K562 (cell line): ENCODE measurements at regions not wholly inside any gene's neighbourhood (a gene's known extent, or its start where the extent isn't known, plus 50 kb on each side); places are given as distances from the start of the nearest gene placed in this dataset.

Experiments used
- ATAC-seq: fragments of 200-7000 bp; cut with Tn5 transposase; 3 replicates; pipeline ENCODE4 v1.9.1; 2020; ENCODE audit warnings: moderate library complexity
- BruUV-seq: library from RNA; stranded (reverse); fragments of 400-500 nt; replicated peaks from 2 replicates; lab custom pipeline; 2021; lab: Mats Ljungman, UMichigan
- CTCF ChIA-PET: fragments of 300-600 bp; formaldehyde crosslinking; extraction: SDS; loops from one replicate; lab custom pipeline; 2021; ENCODE audit warnings: low intra/inter-chr PET ratio; lab: Yijun Ruan, JAX
- POLR2A ChIA-PET: fragments of 300-600, 350-650 bp; sonication (Branson Sonifier 250); formaldehyde crosslinking; extraction: SDS; loops from one replicate; lab custom pipeline; 2021; ENCODE audit warnings: antibody characterized with exemption, inconsistent platforms; lab: Yijun Ruan, JAX
- DNase-seq, 4 experiments: peaks; one replicate each; pipeline versions ENCODE4 v3.0.0 to v3.0.0-alpha.2; 2011 to 2018; ENCODE audit warnings: low spot score in 3 of 4, mixed read lengths in 3 of 4; ENCODE audit errors: extremely low read depth in 1 of 4
- FAIRE-seq: peaks from 2 replicates; lab custom pipeline; 2011; peaks lifted over from hg19 to GRCh38; lab: Jason Lieb, UNC
- H2AFZ ChIP-seq: 2 replicates; pipeline ENCODE4 v1.6.0; 2011; ENCODE audit warnings: low read depth, low read length, control low read depth, inconsistent platforms
- H3K27ac ChIP-seq: fragments of 200-600 bp; 3 replicates; pipeline ENCODE4 v1.8.0; 2011; ENCODE audit warnings: low read depth, mild to moderate bottlenecking, control low read depth, inconsistent platforms, low read length, moderate library complexity, mixed read lengths; ENCODE audit errors: extremely low read depth
- H3K27me3 ChIP-seq, 2 experiments: fragments of 300-600 bp in 1 of 2; 2 replicates in 1 of 2; 3 replicates in 1 of 2; pipeline versions ENCODE4 v1.6.0 to v1.8.0; 2011; ENCODE audit warnings: inconsistent platforms in 2 of 2, low read length in 2 of 2, mild to moderate bottlenecking in 1 of 2, mixed read lengths in 1 of 2, moderate library complexity in 1 of 2; ENCODE audit not compliant: control insufficient read depth in 2 of 2, insufficient read depth in 2 of 2
- H3K36me3 ChIP-seq: fragments of 300-600 bp; 3 replicates; pipeline ENCODE4 v1.8.0; 2011; ENCODE audit warnings: mild to moderate bottlenecking, low read length, inconsistent platforms; ENCODE audit not compliant: control insufficient read depth, insufficient read depth
- H3K4me1 ChIP-seq, 2 experiments: fragments of 200-600 bp in 1 of 2; replicated peaks in 1 of 2; 2 replicates in 1 of 2; 3 replicates in 1 of 2; pipeline versions ENCODE4 v1.5.1 to v1.8.0; 2011; ENCODE audit warnings: inconsistent platforms in 2 of 2, low read length in 2 of 2, mild to moderate bottlenecking in 1 of 2, mixed read lengths in 1 of 2, moderate library complexity in 1 of 2; ENCODE audit not compliant: control insufficient read depth in 2 of 2, insufficient read depth in 2 of 2
- H3K4me2 ChIP-seq: 2 replicates; pipeline ENCODE4 v1.6.1; 2011; ENCODE audit warnings: low read length, control low read depth, inconsistent platforms, mixed read lengths; ENCODE audit not compliant: insufficient read depth
- H3K4me3 ChIP-seq: fragments of 200-600 bp; sonication (generic), shearing (Covaris generic); 2 replicates; pipeline ENCODE4 v1.5.1; 2016; ENCODE audit warnings: control low read depth, inconsistent platforms
- H3K79me2 ChIP-seq: fragments of 200-600 bp; 3 replicates; pipeline ENCODE4 v1.8.0; 2011; ENCODE audit warnings: low read length, inconsistent platforms; ENCODE audit not compliant: control insufficient read depth, insufficient read depth
- H3K9ac ChIP-seq, 2 experiments: 2 replicates each; pipeline versions ENCODE4 v1.6.0 to v1.6.1; 2011; ENCODE audit warnings: low read depth in 2 of 2, low read length in 2 of 2, control low read depth in 1 of 2, inconsistent platforms in 1 of 2, mild to moderate bottlenecking in 1 of 2, mixed read lengths in 1 of 2; ENCODE audit not compliant: insufficient read depth in 1 of 2
- H3K9me1 ChIP-seq: one replicate; pipeline ENCODE4 v1.6.0; 2011; ENCODE audit warnings: inconsistent platforms, mild to moderate bottlenecking, low read length, moderate library complexity; ENCODE audit not compliant: control insufficient read depth, insufficient read depth
- H3K9me3 ChIP-seq: replicated peaks from 2 replicates; pipeline ENCODE4 v1.5.1; 2011; ENCODE audit warnings: low read depth, low read length, inconsistent platforms; ENCODE audit not compliant: control insufficient read depth, insufficient read depth
- H4K20me1 ChIP-seq: replicated peaks from 2 replicates; pipeline ENCODE4 v1.6.1; 2011; ENCODE audit warnings: low read length, inconsistent platforms, mixed read lengths; ENCODE audit not compliant: control insufficient read depth, insufficient read depth
- HOXB6 ChIP-seq: fragments of 250-450 bp; sonication (Bioruptor Pico); IDR thresholded peaks from 2 replicates; pipeline ENCODE4 v1.5.1; 2022; ENCODE audit warnings: mild to moderate bottlenecking, borderline replicate concordance
- IFI16 ChIP-seq: fragments of 250-450 bp; sonication (Bioruptor Pico); IDR thresholded peaks from 2 replicates; pipeline ENCODE4 v2.1.2; 2022; ENCODE audit warnings: mild to moderate bottlenecking, inconsistent platforms
- KLF16 ChIP-seq: IDR thresholded peaks from 2 replicates; pipeline ENCODE4 v1.6.1; 2016; ENCODE audit warnings: antibody characterized with exemption
- MCM7 ChIP-seq, 2 experiments: fragments of 450-650 bp; IDR thresholded peaks; 2 replicates each; pipeline ENCODE4 v1.6.1; 2016 to 2018
- MTA1 ChIP-seq: fragments of 450-650 bp; IDR thresholded peaks from 2 replicates; pipeline ENCODE4 v1.6.1; 2017; ENCODE audit warnings: borderline replicate concordance
- RERE ChIP-seq: sonication (generic); formaldehyde crosslinking; IDR thresholded peaks from 2 replicates; pipeline ENCODE4 v1.8.0; 2023; ENCODE audit warnings: missing genetic modification reagents, mild to moderate bottlenecking, borderline replicate concordance
- SIX5 ChIP-seq, 2 experiments: IDR thresholded peaks; 2 replicates each; pipeline ENCODE4 v1.6.1; 2011; ENCODE audit warnings: low read length in 2 of 2, borderline replicate concordance in 1 of 2, low read depth in 1 of 2, mild to moderate bottlenecking in 1 of 2, moderate library complexity in 1 of 2; ENCODE audit not compliant: insufficient read depth in 1 of 2
- ZEB2 ChIP-seq: fragments of 450-650 bp; IDR thresholded peaks from 2 replicates; pipeline ENCODE4 v1.6.1; 2016
- WGBS: fragments of 100-300 bp; shearing (Covaris generic); methylation state at CpG from one replicate; pipeline ENCODE4 v1.1.6; 2016; ENCODE audit warnings: low coverage, mixed read lengths; ENCODE audit not compliant: insufficient coverage; ENCODE audit errors: missing lambda C conversion rate; 5-methylcytosine and 5-hydroxymethylcytosine counted together
- in situ Hi-C: fragments of 300-500 bp; cut with MboI; formaldehyde crosslinking; loops from 4 replicates; pipeline ENCODE4 v1.15.0; 2018; ENCODE audit warnings: inconsistent platforms, mixed read lengths
- intact Hi-C: fragments of 100-400 bp; cut with micrococcal nuclease; formaldehyde crosslinking; loops from 2 replicates; pipeline ENCODE4 v1.14.2; 2022
- TF ChIP-seq, protein P1 (sequence below): IDR thresholded peaks from 2 replicates; pipeline ENCODE4 v1.6.1; 2016; ENCODE audit warnings: missing genetic modification characterization, missing compliant biosample characterization

GRCh38 chr1:73811798-73812197 lies 386.2 kb downstream of the LRRIQ3 start:
- no TSS peak for BruUV-seq

More at GRCh38 chr1:73811798-73812197, 386.2 kb downstream of the LRRIQ3 start:
- in situ Hi-C loops, result no loop called here
- H3K4me3 ChIP-seq, result no peak overlapping the region
- no peaks in the 10 kb centered on the region for H3K79me2 ChIP-seq
- no peaks in the 10 kb centered on the region for H3K9me3 ChIP-seq
- no peaks in the 10 kb centered on the region for H4K20me1 ChIP-seq
- POLR2A ChIA-PET, result no interaction called here
- TF ChIP-seq KLF16, result no peak
- no peak for TF ChIP-seq HOXB6 (CRISPR knock-in tag)
- no peak for TF ChIP-seq RERE (CRISPR knock-in tag)
- TF ChIP-seq IFI16 (CRISPR knock-in tag), result no peak
- TF ChIP-seq MCM7 (IDR thresholded peaks at IDR 0.05), result no peak
- TF ChIP-seq SIX5 (IDR thresholded peaks at IDR 0.05; ENCODE audit: borderline replicate concordance in 1 of 2, insufficient read depth in 1 of 2, low read depth in 1 of 2, low read length in 2 of 2), result no peak
- TF ChIP-seq, protein P1, sequence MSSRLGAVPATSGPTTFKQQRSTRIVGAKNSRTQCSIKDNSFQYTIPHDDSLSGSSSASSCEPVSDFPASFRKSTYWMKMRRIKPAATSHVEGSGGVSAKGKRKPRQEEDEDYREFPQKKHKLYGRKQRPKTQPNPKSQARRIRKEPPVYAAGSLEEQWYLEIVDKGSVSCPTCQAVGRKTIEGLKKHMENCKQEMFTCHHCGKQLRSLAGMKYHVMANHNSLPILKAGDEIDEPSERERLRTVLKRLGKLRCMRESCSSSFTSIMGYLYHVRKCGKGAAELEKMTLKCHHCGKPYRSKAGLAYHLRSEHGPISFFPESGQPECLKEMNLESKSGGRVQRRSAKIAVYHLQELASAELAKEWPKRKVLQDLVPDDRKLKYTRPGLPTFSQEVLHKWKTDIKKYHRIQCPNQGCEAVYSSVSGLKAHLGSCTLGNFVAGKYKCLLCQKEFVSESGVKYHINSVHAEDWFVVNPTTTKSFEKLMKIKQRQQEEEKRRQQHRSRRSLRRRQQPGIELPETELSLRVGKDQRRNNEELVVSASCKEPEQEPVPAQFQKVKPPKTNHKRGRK, result no peak
- TF ChIP-seq ZEB2, result no peak
- no peak for TF ChIP-seq MTA1
- TF ChIP-seq, all 486 proteins: peak for 0
- 0% methylated on average over 3 of the region's 3 CpGs for WGBS
- intact Hi-C loops, result no loop called here
- no peaks in the 10 kb centered on the region for H3K27me3 ChIP-seq
- no peak overlapping the region for H3K27ac ChIP-seq
- CTCF ChIA-PET, result no interaction called here
- no peaks in the 10 kb centered on the region for H3K36me3 ChIP-seq
- no peak for DNase-seq
- H3K4me2 ChIP-seq, result no peak overlapping the region
- no peak for ATAC-seq
- H2AFZ ChIP-seq, result no peak overlapping the region
- no peaks in the 10 kb centered on the region for H3K9me1 ChIP-seq
- FAIRE-seq, result no peak
- no peaks in the 10 kb centered on the region for H3K4me1 ChIP-seq
- no peak overlapping the region for H3K9ac ChIP-seq
